GM18520 (cell line): ENCODE measurements at regions not wholly inside any gene's neighbourhood (a gene's known extent, or its start where the extent isn't known, plus 50 kb on each side); places are given as distances from the start of the nearest gene placed in this dataset.
A peak's percentile ranks its signal among the peaks of the same experiment; 100 is the strongest.
"Not testable (repeated sequence)": the region's sequence is repeated elsewhere in the genome, so short reads cannot be mapped to it uniquely, and the experiment has no call there.

Experiments used
- ATAC-seq: cut with Tn5 transposase; IDR thresholded peaks from one replicate; pipeline ENCODE4 v1.9.1; 2021; ENCODE audit not compliant: unreplicated experiment

- no peak for ATAC-seq
Observed at GRCh38 chr11:10973416-10973815, 115.6 kb upstream of the ZBED5 start.

GRCh38 chr11:10970926-10971325 is 113.1 kb upstream of the ZBED5 start:
- no peak for ATAC-seq

GRCh38 chr11:10969387-10969786 is 111.5 kb upstream of the ZBED5 start:
- ATAC-seq, result no peak

- ATAC-seq, result not testable (repeated sequence)
Observed at GRCh38 chr11:10956884-10957283, 99.0 kb upstream of the ZBED5 start.

- ATAC-seq, result no peak
Observed at GRCh38 chr11:10955616-10956015, 97.8 kb upstream of the ZBED5 start.

- no peak for ATAC-seq
Observed at GRCh38 chr11:10954184-10954583, 96.3 kb upstream of the ZBED5 start.

GRCh38 chr11:10952872-10953271 is 95.0 kb upstream of the ZBED5 start:
- no peak for ATAC-seq

- ATAC-seq, result not testable (repeated sequence)
Observed at GRCh38 chr11:10947935-10948334, 90.1 kb upstream of the ZBED5 start.

GRCh38 chr11:10946072-10946471 is 88.2 kb upstream of the ZBED5 start:
- ATAC-seq, result no peak

- ATAC-seq, result no peak
Observed at GRCh38 chr11:10945196-10945595, 87.3 kb upstream of the ZBED5 start.

GRCh38 chr11:10943968-10944367 is 86.1 kb upstream of the ZBED5 start:
- ATAC-seq, result no peak

- no peak for ATAC-seq
Observed at GRCh38 chr11:10942620-10943019, 84.8 kb upstream of the ZBED5 start.

- no peak for ATAC-seq
Observed at GRCh38 chr11:10941871-10942270, 84.0 kb upstream of the ZBED5 start.

- ATAC-seq, result no peak
Observed at GRCh38 chr11:10941414-10941813, 83.6 kb upstream of the ZBED5 start.

GRCh38 chr11:10938650-10939387 is 81.0 kb upstream of the ZBED5 start:
- no peak for ATAC-seq

GRCh38 chr11:10938231-10938630 is 80.4 kb upstream of the ZBED5 start:
- ATAC-seq, result no peak

GRCh38 chr11:10937385-10937771 is 79.5 kb upstream of the ZBED5 start:
- no peak for ATAC-seq

GRCh38 chr11:10936626-10937384 is 79.0 kb upstream of the ZBED5 start:
- ATAC-seq, result no peak

GRCh38 chr11:10935015-10935559 is 77.2 kb upstream of the ZBED5 start:
- ATAC-seq, result no peak

- ATAC-seq, result no peak
Observed at GRCh38 chr11:10934293-10934860, 76.5 kb upstream of the ZBED5 start.

GRCh38 chr11:10933455-10934292 is 75.8 kb upstream of the ZBED5 start:
- ATAC-seq, result peak; percentile 72
